ENCODE measurements at regions not wholly inside any gene's neighbourhood (a gene's known extent, or its start where the extent isn't known, plus 50 kb on each side); places are given as distances from the start of the nearest gene placed in this dataset.

- no peak overlapping the region for H3K4me2 ChIP-seq (ENCODE audit: insufficient read depth, low read length)
- no peaks in the 10 kb centered on the region for H3K79me2 ChIP-seq (ENCODE audit: control insufficient read depth, insufficient read depth, low read length)
- no peaks in the 10 kb centered on the region for H3K9me1 ChIP-seq (replicated peaks; ENCODE audit: control insufficient read depth, extremely low read depth, insufficient read depth, low read length)
- intact Hi-C loops (cut with micrococcal nuclease): no loop called here
- dilution Hi-C loops (cut with MboI; ENCODE audit: extremely low pct_ligation_motif_present, low sequenced_read_pairs): no loop called here
- no peak for FAIRE-seq
- no peak overlapping the region for H3K9ac ChIP-seq (replicated peaks; ENCODE audit: extremely low read depth, insufficient read depth, low read length)
- POLR2A ChIA-PET: no interaction called here
- TF ChIP-seq, protein P1, sequence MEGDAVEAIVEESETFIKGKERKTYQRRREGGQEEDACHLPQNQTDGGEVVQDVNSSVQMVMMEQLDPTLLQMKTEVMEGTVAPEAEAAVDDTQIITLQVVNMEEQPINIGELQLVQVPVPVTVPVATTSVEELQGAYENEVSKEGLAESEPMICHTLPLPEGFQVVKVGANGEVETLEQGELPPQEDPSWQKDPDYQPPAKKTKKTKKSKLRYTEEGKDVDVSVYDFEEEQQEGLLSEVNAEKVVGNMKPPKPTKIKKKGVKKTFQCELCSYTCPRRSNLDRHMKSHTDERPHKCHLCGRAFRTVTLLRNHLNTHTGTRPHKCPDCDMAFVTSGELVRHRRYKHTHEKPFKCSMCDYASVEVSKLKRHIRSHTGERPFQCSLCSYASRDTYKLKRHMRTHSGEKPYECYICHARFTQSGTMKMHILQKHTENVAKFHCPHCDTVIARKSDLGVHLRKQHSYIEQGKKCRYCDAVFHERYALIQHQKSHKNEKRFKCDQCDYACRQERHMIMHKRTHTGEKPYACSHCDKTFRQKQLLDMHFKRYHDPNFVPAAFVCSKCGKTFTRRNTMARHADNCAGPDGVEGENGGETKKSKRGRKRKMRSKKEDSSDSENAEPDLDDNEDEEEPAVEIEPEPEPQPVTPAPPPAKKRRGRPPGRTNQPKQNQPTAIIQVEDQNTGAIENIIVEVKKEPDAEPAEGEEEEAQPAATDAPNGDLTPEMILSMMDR (IDR thresholded peaks at IDR 0.05; ENCODE audit: extremely low read depth in 1 of 2, insufficient read depth in 1 of 2, low read depth in 1 of 2, low read length in 2 of 2): no peak
- TF ChIP-seq EZH2 (IDR thresholded peaks at IDR 0.05; ENCODE audit: borderline replicate concordance, low read depth, low read length, severe bottlenecking) (no peak), POLR2A (IDR thresholded peaks at IDR 0.05; ENCODE audit: low read depth, low read length) (no peak), JUN (IDR thresholded peaks at IDR 0.05; ENCODE audit: borderline replicate concordance, insufficient read depth, insufficient read length, low read depth) (no peak), POLR2AphosphoS5 (IDR thresholded peaks at IDR 0.05; ENCODE audit: insufficient read depth, low read depth, low read length) (no peak), MYC (IDR thresholded peaks at IDR 0.05; ENCODE audit: low read depth, low read length) (no peak), GATA2 (IDR thresholded peaks at IDR 0.05; ENCODE audit: insufficient read depth, insufficient read length, low read depth, low read length) (no peak), FOS (IDR thresholded peaks at IDR 0.05; ENCODE audit: borderline replicate concordance, insufficient read depth, low read length) (no peak)
- TF ChIP-seq, protein P2, sequence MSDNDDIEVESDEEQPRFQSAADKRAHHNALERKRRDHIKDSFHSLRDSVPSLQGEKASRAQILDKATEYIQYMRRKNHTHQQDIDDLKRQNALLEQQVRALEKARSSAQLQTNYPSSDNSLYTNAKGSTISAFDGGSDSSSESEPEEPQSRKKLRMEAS (IDR thresholded peaks at IDR 0.05; ENCODE audit: insufficient read depth, insufficient read length): no peak
- no peaks in the 10 kb centered on the region for H3K36me3 ChIP-seq (ENCODE audit: control insufficient read depth in 2 of 2, extremely low read depth in 1 of 2, insufficient read depth in 2 of 2, low read length in 2 of 2)
- peaks cover 4% of the 10 kb centered on the region for H3K9me3 ChIP-seq (replicated peaks; ENCODE audit: control insufficient read depth, insufficient read depth, low read length)
- no peak overlapping the region for H2AFZ ChIP-seq (ENCODE audit: low read depth, low read length)
- no TSS peak for BruUV-seq (replicated peaks)
- no peaks in the 10 kb centered on the region for H4K20me1 ChIP-seq (replicated peaks; ENCODE audit: control insufficient read depth, extremely low read depth, insufficient read depth, low read length)
- H3K4me1 ChIP-seq (ENCODE audit: control insufficient read depth, extremely low read depth, insufficient read depth, low read length): no peaks in the 10 kb centered on the region
- no peak overlapping the region for H3K27ac ChIP-seq (ENCODE audit: insufficient read depth, low read depth, low read length)
- H3K27me3 ChIP-seq (ENCODE audit: control insufficient read depth in 2 of 2, insufficient read depth in 2 of 2, low read length in 2 of 2): no peaks in the 10 kb centered on the region
- H3K4me3 ChIP-seq (replicated peaks in 1 of 3; ENCODE audit: insufficient read depth in 1 of 3, low read depth in 1 of 3, low read length in 3 of 3): no peak overlapping the region
- DNase-seq (ENCODE audit: low read depth, low spot score): no peak
- CTCF ChIA-PET: no interaction called here
Observed at GRCh38 chr13:47421525-47421924, 524.7 kb upstream of the HTR2A start.
